ENCODE measurements at regions not wholly inside any gene's neighbourhood (a gene's known extent, or its start where the extent isn't known, plus 50 kb on each side); places are given as distances from the start of the nearest gene placed in this dataset.
"Not testable (repeated sequence)": the region's sequence is repeated elsewhere in the genome, so short reads cannot be mapped to it uniquely, and the experiment has no call there.

DNA sequence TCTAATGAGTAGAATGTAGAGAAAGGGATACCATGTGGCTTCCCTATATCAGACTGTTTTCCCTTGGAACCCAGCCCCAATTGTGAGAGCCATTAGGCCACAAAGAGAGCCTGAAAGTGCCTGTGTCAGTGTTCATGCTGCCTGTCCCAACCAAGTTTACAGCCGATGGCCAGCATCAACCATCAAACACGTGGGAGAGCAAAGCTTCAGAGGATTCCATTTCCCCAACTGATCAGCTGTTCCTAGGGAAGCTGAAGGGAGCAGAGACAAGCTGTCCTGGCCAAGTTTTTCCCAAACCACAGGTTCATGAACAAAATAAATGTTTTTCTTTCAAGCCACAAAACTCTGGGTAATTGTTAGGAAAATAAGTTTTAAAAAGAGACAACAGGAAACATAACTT lies 589.0 kb upstream of the DEFB115 start:
- TF ChIP-seq, protein P1, sequence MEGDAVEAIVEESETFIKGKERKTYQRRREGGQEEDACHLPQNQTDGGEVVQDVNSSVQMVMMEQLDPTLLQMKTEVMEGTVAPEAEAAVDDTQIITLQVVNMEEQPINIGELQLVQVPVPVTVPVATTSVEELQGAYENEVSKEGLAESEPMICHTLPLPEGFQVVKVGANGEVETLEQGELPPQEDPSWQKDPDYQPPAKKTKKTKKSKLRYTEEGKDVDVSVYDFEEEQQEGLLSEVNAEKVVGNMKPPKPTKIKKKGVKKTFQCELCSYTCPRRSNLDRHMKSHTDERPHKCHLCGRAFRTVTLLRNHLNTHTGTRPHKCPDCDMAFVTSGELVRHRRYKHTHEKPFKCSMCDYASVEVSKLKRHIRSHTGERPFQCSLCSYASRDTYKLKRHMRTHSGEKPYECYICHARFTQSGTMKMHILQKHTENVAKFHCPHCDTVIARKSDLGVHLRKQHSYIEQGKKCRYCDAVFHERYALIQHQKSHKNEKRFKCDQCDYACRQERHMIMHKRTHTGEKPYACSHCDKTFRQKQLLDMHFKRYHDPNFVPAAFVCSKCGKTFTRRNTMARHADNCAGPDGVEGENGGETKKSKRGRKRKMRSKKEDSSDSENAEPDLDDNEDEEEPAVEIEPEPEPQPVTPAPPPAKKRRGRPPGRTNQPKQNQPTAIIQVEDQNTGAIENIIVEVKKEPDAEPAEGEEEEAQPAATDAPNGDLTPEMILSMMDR (IDR thresholded peaks at IDR 0.05) = not testable (repeated sequence)
- not testable (repeated sequence) for TF ChIP-seq POLR2A, POLR2AphosphoS5 (IDR thresholded peaks at IDR 0.05)
